ENCODE measurements at regions not wholly inside any gene's neighbourhood (a gene's known extent, or its start where the extent isn't known, plus 50 kb on each side); places are given as distances from the start of the nearest gene placed in this dataset.

GRCh38 chr12:89928467-89928866, 219.8 kb upstream of the ATP2B1 start:
- H3K4me3 ChIP-seq, result no peak overlapping the region
- H3K36me3 ChIP-seq, result no peaks in the 10 kb centered on the region
- no peak for TF ChIP-seq CTCF (IDR thresholded peaks at IDR 0.05)
- H3K9me3 ChIP-seq, result no peaks in the 10 kb centered on the region
- DNase-seq (ENCODE audit: low spot score), result no peak
- no peak for ATAC-seq (ENCODE audit: insufficient number of reproducible peaks, low FRiP score, low read depth)
- no peak overlapping the region for H3K27ac ChIP-seq
- no peaks in the 10 kb centered on the region for H3K27me3 ChIP-seq (replicated peaks; ENCODE audit: insufficient read depth)
- no peaks in the 10 kb centered on the region for H3K4me1 ChIP-seq (ENCODE audit: control insufficient read depth in 1 of 2, low read depth in 2 of 2)

GRCh38 chr12:89927226-89927698, 218.6 kb upstream of the ATP2B1 start:
- Histone ChIP-seq H3K4me3 (no peak overlapping the region), H3K4me1 (ENCODE audit: control insufficient read depth in 1 of 2, low read depth in 2 of 2) (no peaks in the 10 kb centered on the region), H3K27me3 (replicated peaks; ENCODE audit: insufficient read depth) (no peaks in the 10 kb centered on the region), H3K27ac (no peak overlapping the region), H3K36me3 (no peaks in the 10 kb centered on the region), H3K9me3 (no peaks in the 10 kb centered on the region)
- no peak for TF ChIP-seq CTCF (IDR thresholded peaks at IDR 0.05)
- ATAC-seq (ENCODE audit: insufficient number of reproducible peaks, low FRiP score, low read depth) (no peak), DNase-seq (ENCODE audit: low spot score) (no peak)

GRCh38 chr12:89924191-89924590, 215.6 kb upstream of the ATP2B1 start:
- Histone ChIP-seq H3K4me1 (ENCODE audit: control insufficient read depth in 1 of 2, low read depth in 2 of 2) (no peaks in the 10 kb centered on the region), H3K27ac (no peak overlapping the region), H3K36me3 (no peaks in the 10 kb centered on the region), H3K4me3 (no peak overlapping the region), H3K9me3 (no peaks in the 10 kb centered on the region), H3K27me3 (replicated peaks; ENCODE audit: insufficient read depth) (no peaks in the 10 kb centered on the region)
- ATAC-seq (ENCODE audit: insufficient number of reproducible peaks, low FRiP score, low read depth) (no peak), DNase-seq (ENCODE audit: low spot score) (no peak)
- TF ChIP-seq CTCF (IDR thresholded peaks at IDR 0.05), result no peak

- H3K9me3 ChIP-seq, result no peaks in the 10 kb centered on the region
- no peak overlapping the region for H3K4me3 ChIP-seq
- DNase-seq (ENCODE audit: low spot score) (no peak), ATAC-seq (ENCODE audit: insufficient number of reproducible peaks, low FRiP score, low read depth) (no peak)
- no peaks in the 10 kb centered on the region for H3K4me1 ChIP-seq (ENCODE audit: control insufficient read depth in 1 of 2, low read depth in 2 of 2)
- no peaks in the 10 kb centered on the region for H3K36me3 ChIP-seq
- TF ChIP-seq CTCF (IDR thresholded peaks at IDR 0.05), result no peak
- H3K27me3 ChIP-seq (replicated peaks; ENCODE audit: insufficient read depth), result no peaks in the 10 kb centered on the region
- no peak overlapping the region for H3K27ac ChIP-seq
These were observed 214.5 kb upstream of the ATP2B1 start for GRCh38 chr12:89923091-89923490.

GRCh38 chr12:89920866-89921265, 212.2 kb upstream of the ATP2B1 start:
- no peak for DNase-seq (ENCODE audit: low spot score)
- no peak for ATAC-seq (ENCODE audit: insufficient number of reproducible peaks, low FRiP score, low read depth)
- Histone ChIP-seq H3K27me3 (replicated peaks; ENCODE audit: insufficient read depth) (no peaks in the 10 kb centered on the region), H3K36me3 (no peaks in the 10 kb centered on the region), H3K4me3 (no peak overlapping the region), H3K9me3 (no peaks in the 10 kb centered on the region), H3K27ac (no peak overlapping the region), H3K4me1 (ENCODE audit: control insufficient read depth in 1 of 2, low read depth in 2 of 2) (no peaks in the 10 kb centered on the region)
- TF ChIP-seq CTCF (IDR thresholded peaks at IDR 0.05), result no peak
